K562 (cell line): ENCODE measurements at regions not wholly inside any gene's neighbourhood (a gene's known extent, or its start where the extent isn't known, plus 50 kb on each side); places are given as distances from the start of the nearest gene placed in this dataset.

ENCODE experiments used
- ATAC-seq: fragments of 200-7000 bp; cut with Tn5 transposase; 3 replicates; pipeline ENCODE4 v1.9.1; 2020; ENCODE audit warnings: moderate library complexity
- BruUV-seq: library from RNA; stranded (reverse); fragments of 400-500 nt; replicated peaks from 2 replicates; lab custom pipeline; 2021; lab: Mats Ljungman, UMichigan
- CTCF ChIA-PET: fragments of 300-600 bp; formaldehyde crosslinking; extraction: SDS; loops from one replicate; lab custom pipeline; 2021; ENCODE audit warnings: low intra/inter-chr PET ratio; lab: Yijun Ruan, JAX
- POLR2A ChIA-PET: fragments of 300-600, 350-650 bp; sonication (Branson Sonifier 250); formaldehyde crosslinking; extraction: SDS; loops from one replicate; lab custom pipeline; 2021; ENCODE audit warnings: antibody characterized with exemption, inconsistent platforms; lab: Yijun Ruan, JAX
- DNase-seq, 4 experiments: peaks; one replicate each; pipeline versions ENCODE4 v3.0.0 to v3.0.0-alpha.2; 2011 to 2018; ENCODE audit warnings: low spot score in 3 of 4, mixed read lengths in 3 of 4; ENCODE audit errors: extremely low read depth in 1 of 4
- FAIRE-seq: peaks from 2 replicates; lab custom pipeline; 2011; peaks lifted over from hg19 to GRCh38; lab: Jason Lieb, UNC
- H2AFZ ChIP-seq: 2 replicates; pipeline ENCODE4 v1.6.0; 2011; ENCODE audit warnings: low read depth, low read length, control low read depth, inconsistent platforms
- H3K27ac ChIP-seq: fragments of 200-600 bp; 3 replicates; pipeline ENCODE4 v1.8.0; 2011; ENCODE audit warnings: low read depth, mild to moderate bottlenecking, control low read depth, inconsistent platforms, low read length, moderate library complexity, mixed read lengths; ENCODE audit errors: extremely low read depth
- H3K27me3 ChIP-seq, 2 experiments: fragments of 300-600 bp in 1 of 2; 2 replicates in 1 of 2; 3 replicates in 1 of 2; pipeline versions ENCODE4 v1.6.0 to v1.8.0; 2011; ENCODE audit warnings: inconsistent platforms in 2 of 2, low read length in 2 of 2, mild to moderate bottlenecking in 1 of 2, mixed read lengths in 1 of 2, moderate library complexity in 1 of 2; ENCODE audit not compliant: control insufficient read depth in 2 of 2, insufficient read depth in 2 of 2
- H3K36me3 ChIP-seq: fragments of 300-600 bp; 3 replicates; pipeline ENCODE4 v1.8.0; 2011; ENCODE audit warnings: mild to moderate bottlenecking, low read length, inconsistent platforms; ENCODE audit not compliant: control insufficient read depth, insufficient read depth
- H3K4me1 ChIP-seq, 2 experiments: fragments of 200-600 bp in 1 of 2; replicated peaks in 1 of 2; 2 replicates in 1 of 2; 3 replicates in 1 of 2; pipeline versions ENCODE4 v1.5.1 to v1.8.0; 2011; ENCODE audit warnings: inconsistent platforms in 2 of 2, low read length in 2 of 2, mild to moderate bottlenecking in 1 of 2, mixed read lengths in 1 of 2, moderate library complexity in 1 of 2; ENCODE audit not compliant: control insufficient read depth in 2 of 2, insufficient read depth in 2 of 2
- H3K4me2 ChIP-seq: 2 replicates; pipeline ENCODE4 v1.6.1; 2011; ENCODE audit warnings: low read length, control low read depth, inconsistent platforms, mixed read lengths; ENCODE audit not compliant: insufficient read depth
- H3K4me3 ChIP-seq: fragments of 200-600 bp; sonication (generic), shearing (Covaris generic); 2 replicates; pipeline ENCODE4 v1.5.1; 2016; ENCODE audit warnings: control low read depth, inconsistent platforms
- H3K79me2 ChIP-seq: fragments of 200-600 bp; 3 replicates; pipeline ENCODE4 v1.8.0; 2011; ENCODE audit warnings: low read length, inconsistent platforms; ENCODE audit not compliant: control insufficient read depth, insufficient read depth
- H3K9ac ChIP-seq, 2 experiments: 2 replicates each; pipeline versions ENCODE4 v1.6.0 to v1.6.1; 2011; ENCODE audit warnings: low read depth in 2 of 2, low read length in 2 of 2, control low read depth in 1 of 2, inconsistent platforms in 1 of 2, mild to moderate bottlenecking in 1 of 2, mixed read lengths in 1 of 2; ENCODE audit not compliant: insufficient read depth in 1 of 2
- H3K9me1 ChIP-seq: one replicate; pipeline ENCODE4 v1.6.0; 2011; ENCODE audit warnings: inconsistent platforms, mild to moderate bottlenecking, low read length, moderate library complexity; ENCODE audit not compliant: control insufficient read depth, insufficient read depth
- H3K9me3 ChIP-seq: replicated peaks from 2 replicates; pipeline ENCODE4 v1.5.1; 2011; ENCODE audit warnings: low read depth, low read length, inconsistent platforms; ENCODE audit not compliant: control insufficient read depth, insufficient read depth
- H4K20me1 ChIP-seq: replicated peaks from 2 replicates; pipeline ENCODE4 v1.6.1; 2011; ENCODE audit warnings: low read length, inconsistent platforms, mixed read lengths; ENCODE audit not compliant: control insufficient read depth, insufficient read depth
- CEBPG ChIP-seq, 3 experiments: fragments of 200-800 bp in 1 of 3; sonication (Bioruptor generic) in 1 of 3; sonication (generic) in 1 of 3; formaldehyde crosslinking in 1 of 3; IDR thresholded peaks in 2 of 3; conservative IDR thresholded peaks in 1 of 3; 2 replicates each; pipeline versions ENCODE4 v1.6.1 to v1.8.0; 2016 to 2022; ENCODE audit warnings: missing compliant biosample characterization in 2 of 3, missing genetic modification characterization in 2 of 3, mild to moderate bottlenecking in 1 of 3, missing genetic modification reagents in 1 of 3
- FIP1L1 ChIP-seq: fragments of 200-400 bp; formaldehyde crosslinking; IDR thresholded peaks from 2 replicates; pipeline ENCODE4 v1.6.1; 2018; ENCODE audit warnings: mild to moderate bottlenecking, low read depth, low read length; ENCODE audit not compliant: poor library complexity, severe bottlenecking
- MLLT1 ChIP-seq, 2 experiments: fragments of 450-650 bp; IDR thresholded peaks; 2 replicates each; pipeline ENCODE4 v1.6.1; 2016
- NFXL1 ChIP-seq: fragments of 450-650 bp; formaldehyde crosslinking; IDR thresholded peaks from 2 replicates; pipeline ENCODE4 v1.4.0; 2021; ENCODE audit warnings: mild to moderate bottlenecking
- SFPQ ChIP-seq: fragments of 200-400 bp; formaldehyde crosslinking; IDR thresholded peaks from 2 replicates; pipeline ENCODE4 v1.6.1; 2017; ENCODE audit warnings: mild to moderate bottlenecking, low read depth, low read length, moderate library complexity
- SMARCB1 ChIP-seq: IDR thresholded peaks from 2 replicates; pipeline ENCODE4 v1.6.1; 2011; ENCODE audit warnings: improper control_type of control experiment, low read depth; ENCODE audit not compliant: insufficient read length
- STAT5A ChIP-seq: IDR thresholded peaks from 2 replicates; pipeline ENCODE4 v1.6.1; 2012; ENCODE audit warnings: low read length, inconsistent platforms, borderline replicate concordance
- USF2 ChIP-seq: sonication (generic); formaldehyde crosslinking; IDR thresholded peaks from 2 replicates; pipeline ENCODE4 v1.5.0; 2020; ENCODE audit warnings: missing genetic modification reagents
- ZNF24 ChIP-seq: fragments of 450-650 bp; IDR thresholded peaks from 2 replicates; pipeline ENCODE4 v1.6.1; 2016
- ZNF324 ChIP-seq: fragments of 250-450 bp; sonication (Bioruptor Pico); IDR thresholded peaks from 2 replicates; pipeline ENCODE4 v1.4.0; 2020; ENCODE audit warnings: mild to moderate bottlenecking
- ZNF583 ChIP-seq: fragments of 250-450 bp; sonication (Bioruptor Pico); IDR thresholded peaks from 2 replicates; pipeline ENCODE4 v1.4.0; 2020
- WGBS: fragments of 100-300 bp; shearing (Covaris generic); methylation state at CpG from one replicate; pipeline ENCODE4 v1.1.6; 2016; ENCODE audit warnings: low coverage, mixed read lengths; ENCODE audit not compliant: insufficient coverage; ENCODE audit errors: missing lambda C conversion rate; 5-methylcytosine and 5-hydroxymethylcytosine counted together
- in situ Hi-C: fragments of 300-500 bp; cut with MboI; formaldehyde crosslinking; loops from 4 replicates; pipeline ENCODE4 v1.15.0; 2018; ENCODE audit warnings: inconsistent platforms, mixed read lengths
- intact Hi-C: fragments of 100-400 bp; cut with micrococcal nuclease; formaldehyde crosslinking; loops from 2 replicates; pipeline ENCODE4 v1.14.2; 2022

GRCh38 chr1:72662918-72663317, 380.6 kb upstream of the NEGR1 start:
- no peak overlapping the region for H3K9ac ChIP-seq
- H3K4me1 ChIP-seq: no peaks in the 10 kb centered on the region
- no peaks in the 10 kb centered on the region for H3K9me1 ChIP-seq
- intact Hi-C loops (no loop called here), in situ Hi-C loops (no loop called here)
- H3K9me3 ChIP-seq: peaks cover 3% of the 10 kb centered on the region; the same call in 1 of the 2 replicates
- BruUV-seq: no TSS peak
- ChIA-PET CTCF (no interaction called here), POLR2A (no interaction called here)
- no peaks in the 10 kb centered on the region for H3K36me3 ChIP-seq
- FAIRE-seq (no peak), DNase-seq (no peak), ATAC-seq (no peak)
- no peak overlapping the region for H3K4me3 ChIP-seq
- H2AFZ ChIP-seq: no peak overlapping the region
- H3K4me2 ChIP-seq: no peak overlapping the region
- no peaks in the 10 kb centered on the region for H3K27me3 ChIP-seq
- no peak overlapping the region for H3K27ac ChIP-seq
- no peaks in the 10 kb centered on the region for H3K79me2 ChIP-seq
- TF ChIP-seq ZNF324 (CRISPR knock-in tag) (no peak), ZNF583 (CRISPR knock-in tag) (no peak)
- TF ChIP-seq, all 486 proteins: peak for 0
- no peaks in the 10 kb centered on the region for H4K20me1 ChIP-seq

GRCh38 chr1:72650843-72651435, 368.6 kb upstream of the NEGR1 start:
- H2AFZ ChIP-seq: no peak overlapping the region
- H3K79me2 ChIP-seq: no peaks in the 10 kb centered on the region
- FAIRE-seq: no peak
- no peaks in the 10 kb centered on the region for H3K36me3 ChIP-seq
- no peak overlapping the region for H3K9ac ChIP-seq
- DNase-seq: no peak
- no peak overlapping the region for H3K27ac ChIP-seq
- no peaks in the 10 kb centered on the region for H3K4me1 ChIP-seq
- no peaks in the 10 kb centered on the region for H3K27me3 ChIP-seq
- H4K20me1 ChIP-seq: no peaks in the 10 kb centered on the region
- no TSS peak for BruUV-seq
- H3K4me2 ChIP-seq: no peak overlapping the region
- WGBS: 0% methylated on average over 5 of the region's 5 CpGs
- H3K9me3 ChIP-seq: no peaks in the 10 kb centered on the region
- ATAC-seq: no peak
- POLR2A ChIA-PET: no interaction called here
- in situ Hi-C loops: no loop called here
- intact Hi-C loops: no loop called here
- H3K9me1 ChIP-seq: no peaks in the 10 kb centered on the region
- no peak overlapping the region for H3K4me3 ChIP-seq
- CTCF ChIA-PET: no interaction called here
- TF ChIP-seq USF2 (CRISPR knock-in tag) (no peak), NFXL1 (CRISPR knock-in tag) (no peak), FIP1L1 (no peak), SMARCB1 (no peak), MLLT1 (IDR thresholded peaks at IDR 0.05) (no peak), STAT5A (no peak), SFPQ (no peak), CEBPG (CRISPR knock-in tag; IDR thresholded peaks at IDR 0.05) (no peak), CEBPG (tag; conservative IDR thresholded peaks at IDR 0.05 in 1 of 2, IDR thresholded peaks at IDR 0.05 in 1 of 2) (no peak), ZNF24 (no peak)
